GM23338 (cell line): ENCODE measurements at regions not wholly inside any gene's neighbourhood (a gene's known extent, or its start where the extent isn't known, plus 50 kb on each side); places are given as distances from the start of the nearest gene placed in this dataset.

ENCODE experiments used
- ATAC-seq: fragments of 200-7000 bp; cut with Tn5 transposase; 3 replicates; pipeline ENCODE4 v1.9.1; 2020
- DNase-seq: peaks from one replicate; pipeline ENCODE4 v3.0.0-alpha.2; 2015; ENCODE audit warnings: low spot score
- H2AFZ ChIP-seq: fragments of 200-600 bp; sonication (generic); 2 replicates; pipeline ENCODE4 v1.8.0; 2016; ENCODE audit warnings: antibody characterized with exemption, mild to moderate bottlenecking, moderate library complexity
- H3F3A ChIP-seq: fragments of 200-600 bp; sonication (generic); replicated peaks from 2 replicates; pipeline ENCODE4 v1.8.0; 2017; ENCODE audit warnings: antibody characterized with exemption, mixed run types, low read depth
- H3K27ac ChIP-seq: fragments of 200-600 bp; sonication (generic); 2 replicates; pipeline ENCODE4 v1.6.1; 2016; ENCODE audit warnings: low read depth
- H3K27me3 ChIP-seq: fragments of 200-600 bp; sonication (generic); 2 replicates; pipeline ENCODE4 v1.8.0; 2016; ENCODE audit warnings: mild to moderate bottlenecking, mixed run types, moderate library complexity; ENCODE audit not compliant: insufficient read depth
- H3K36me3 ChIP-seq: fragments of 200-600 bp; sonication (generic); 2 replicates; pipeline ENCODE4 v1.8.0; 2016; ENCODE audit warnings: mild to moderate bottlenecking; ENCODE audit not compliant: insufficient read depth
- H3K4me1 ChIP-seq: fragments of 200-600 bp; sonication (generic); 2 replicates; pipeline ENCODE4 v1.8.0; 2016; ENCODE audit warnings: mild to moderate bottlenecking, moderate library complexity; ENCODE audit not compliant: insufficient read depth
- H3K4me2 ChIP-seq: fragments of 200-600 bp; sonication (generic); 2 replicates; pipeline ENCODE4 v1.7.1; 2017; ENCODE audit warnings: mixed run types
- H3K4me3 ChIP-seq: fragments of 200-600 bp; sonication (generic); 2 replicates; pipeline ENCODE4 v1.6.1; 2016; ENCODE audit warnings: mixed run types
- H3K79me2 ChIP-seq: fragments of 200-600 bp; sonication (generic); replicated peaks from 2 replicates; pipeline ENCODE4 v1.8.0; 2017; ENCODE audit warnings: mild to moderate bottlenecking; ENCODE audit not compliant: insufficient read depth
- H3K9me2 ChIP-seq: fragments of 200-600 bp; sonication (generic); 2 replicates; pipeline ENCODE4 v1.8.0; 2017; ENCODE audit not compliant: insufficient read depth
- H4K20me1 ChIP-seq: fragments of 200-600 bp; sonication (generic); replicated peaks from 2 replicates; pipeline ENCODE4 v1.8.0; 2017; ENCODE audit warnings: mild to moderate bottlenecking; ENCODE audit not compliant: insufficient read depth
- H3K27ac Mint-ChIP-seq: 2 replicates; pipeline ENCODE4 v1.8.0; 2020; ENCODE audit warnings: inconsistent platforms, mild to moderate bottlenecking, moderate library complexity, mixed read lengths
- H3K27me3 Mint-ChIP-seq: 3 replicates; pipeline ENCODE4 v1.8.0; 2022; ENCODE audit warnings: low read depth, mild to moderate bottlenecking, moderate library complexity, mixed read lengths, inconsistent platforms; ENCODE audit not compliant: insufficient read depth, poor library complexity
- H3K36me3 Mint-ChIP-seq: 3 replicates; pipeline ENCODE4 v1.8.0; 2021; ENCODE audit warnings: low read depth, mild to moderate bottlenecking, inconsistent platforms, moderate library complexity, mixed read lengths
- H3K4me1 Mint-ChIP-seq: 3 replicates; pipeline ENCODE4 v1.8.0; 2020; ENCODE audit warnings: mild to moderate bottlenecking, inconsistent platforms, mixed read lengths
- H3K4me3 Mint-ChIP-seq: 3 replicates; pipeline ENCODE4 v1.8.0; 2021; ENCODE audit warnings: moderate library complexity, mild to moderate bottlenecking, inconsistent platforms, mixed read lengths
- H3K9me3 Mint-ChIP-seq: 3 replicates; pipeline ENCODE4 v1.8.0; 2020; ENCODE audit warnings: moderate library complexity, mild to moderate bottlenecking, inconsistent platforms, mixed read lengths
- EZH2 ChIP-seq: fragments of 200-600 bp; sonication (generic); IDR thresholded peaks from one replicate; pipeline ENCODE4 v1.8.0; 2017; ENCODE audit warnings: antibody characterized with exemption, mild to moderate bottlenecking, low read depth; ENCODE audit not compliant: unreplicated experiment
- EZH2phosphoT487 ChIP-seq: fragments of 200-600 bp; sonication (generic); IDR thresholded peaks from one replicate; pipeline ENCODE4 v1.8.1; 2018; ENCODE audit warnings: antibody characterized with exemption; ENCODE audit not compliant: unreplicated experiment
- POLR2AphosphoS5 ChIP-seq: IDR thresholded peaks from 2 replicates; pipeline ENCODE4 v1.6.1; 2016; ENCODE audit warnings: antibody characterized with exemption, low read depth
- ZNF114 ChIP-seq: fragments of 250-450 bp; sonication (Bioruptor Pico); IDR thresholded peaks from 2 replicates; pipeline ENCODE4 v1.5.0; 2020; ENCODE audit warnings: mild to moderate bottlenecking, moderate library complexity
- ZNF331 ChIP-seq: fragments of 250-450 bp; sonication (Bioruptor Pico); IDR thresholded peaks from 2 replicates; pipeline ENCODE4 v1.5.0; 2020; ENCODE audit warnings: low read depth, mild to moderate bottlenecking, moderate library complexity
- TF ChIP-seq, protein P1 (sequence below): fragments of 250-450 bp; sonication (Bioruptor Pico); IDR thresholded peaks from 2 replicates; pipeline ENCODE4 v1.5.0; 2020; ENCODE audit warnings: mild to moderate bottlenecking, moderate library complexity
- TF ChIP-seq, protein P2 (sequence below): IDR thresholded peaks from 2 replicates; pipeline ENCODE4 v1.6.1; 2016; ENCODE audit warnings: antibody characterized with exemption

DNA sequence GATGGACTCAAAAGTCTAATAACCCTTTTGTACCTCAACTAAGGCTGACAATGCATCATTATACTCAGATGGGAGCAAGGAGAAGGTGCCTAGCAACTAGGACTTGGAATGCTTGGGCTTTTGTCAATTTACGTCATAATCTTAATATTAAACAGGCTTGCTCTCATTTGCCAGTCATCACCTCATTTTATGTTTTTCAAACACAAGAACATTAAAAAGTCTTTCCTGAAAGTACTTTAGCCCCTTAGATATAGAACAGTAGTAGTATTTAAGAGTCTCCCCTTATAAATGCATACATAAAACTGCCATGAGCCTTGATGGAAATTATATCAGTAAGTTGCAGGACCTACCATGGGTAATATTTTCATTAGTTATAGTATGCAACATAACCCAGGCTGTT lies 150.7 kb upstream of the INTU start (continued):
- TF ChIP-seq, protein P1, sequence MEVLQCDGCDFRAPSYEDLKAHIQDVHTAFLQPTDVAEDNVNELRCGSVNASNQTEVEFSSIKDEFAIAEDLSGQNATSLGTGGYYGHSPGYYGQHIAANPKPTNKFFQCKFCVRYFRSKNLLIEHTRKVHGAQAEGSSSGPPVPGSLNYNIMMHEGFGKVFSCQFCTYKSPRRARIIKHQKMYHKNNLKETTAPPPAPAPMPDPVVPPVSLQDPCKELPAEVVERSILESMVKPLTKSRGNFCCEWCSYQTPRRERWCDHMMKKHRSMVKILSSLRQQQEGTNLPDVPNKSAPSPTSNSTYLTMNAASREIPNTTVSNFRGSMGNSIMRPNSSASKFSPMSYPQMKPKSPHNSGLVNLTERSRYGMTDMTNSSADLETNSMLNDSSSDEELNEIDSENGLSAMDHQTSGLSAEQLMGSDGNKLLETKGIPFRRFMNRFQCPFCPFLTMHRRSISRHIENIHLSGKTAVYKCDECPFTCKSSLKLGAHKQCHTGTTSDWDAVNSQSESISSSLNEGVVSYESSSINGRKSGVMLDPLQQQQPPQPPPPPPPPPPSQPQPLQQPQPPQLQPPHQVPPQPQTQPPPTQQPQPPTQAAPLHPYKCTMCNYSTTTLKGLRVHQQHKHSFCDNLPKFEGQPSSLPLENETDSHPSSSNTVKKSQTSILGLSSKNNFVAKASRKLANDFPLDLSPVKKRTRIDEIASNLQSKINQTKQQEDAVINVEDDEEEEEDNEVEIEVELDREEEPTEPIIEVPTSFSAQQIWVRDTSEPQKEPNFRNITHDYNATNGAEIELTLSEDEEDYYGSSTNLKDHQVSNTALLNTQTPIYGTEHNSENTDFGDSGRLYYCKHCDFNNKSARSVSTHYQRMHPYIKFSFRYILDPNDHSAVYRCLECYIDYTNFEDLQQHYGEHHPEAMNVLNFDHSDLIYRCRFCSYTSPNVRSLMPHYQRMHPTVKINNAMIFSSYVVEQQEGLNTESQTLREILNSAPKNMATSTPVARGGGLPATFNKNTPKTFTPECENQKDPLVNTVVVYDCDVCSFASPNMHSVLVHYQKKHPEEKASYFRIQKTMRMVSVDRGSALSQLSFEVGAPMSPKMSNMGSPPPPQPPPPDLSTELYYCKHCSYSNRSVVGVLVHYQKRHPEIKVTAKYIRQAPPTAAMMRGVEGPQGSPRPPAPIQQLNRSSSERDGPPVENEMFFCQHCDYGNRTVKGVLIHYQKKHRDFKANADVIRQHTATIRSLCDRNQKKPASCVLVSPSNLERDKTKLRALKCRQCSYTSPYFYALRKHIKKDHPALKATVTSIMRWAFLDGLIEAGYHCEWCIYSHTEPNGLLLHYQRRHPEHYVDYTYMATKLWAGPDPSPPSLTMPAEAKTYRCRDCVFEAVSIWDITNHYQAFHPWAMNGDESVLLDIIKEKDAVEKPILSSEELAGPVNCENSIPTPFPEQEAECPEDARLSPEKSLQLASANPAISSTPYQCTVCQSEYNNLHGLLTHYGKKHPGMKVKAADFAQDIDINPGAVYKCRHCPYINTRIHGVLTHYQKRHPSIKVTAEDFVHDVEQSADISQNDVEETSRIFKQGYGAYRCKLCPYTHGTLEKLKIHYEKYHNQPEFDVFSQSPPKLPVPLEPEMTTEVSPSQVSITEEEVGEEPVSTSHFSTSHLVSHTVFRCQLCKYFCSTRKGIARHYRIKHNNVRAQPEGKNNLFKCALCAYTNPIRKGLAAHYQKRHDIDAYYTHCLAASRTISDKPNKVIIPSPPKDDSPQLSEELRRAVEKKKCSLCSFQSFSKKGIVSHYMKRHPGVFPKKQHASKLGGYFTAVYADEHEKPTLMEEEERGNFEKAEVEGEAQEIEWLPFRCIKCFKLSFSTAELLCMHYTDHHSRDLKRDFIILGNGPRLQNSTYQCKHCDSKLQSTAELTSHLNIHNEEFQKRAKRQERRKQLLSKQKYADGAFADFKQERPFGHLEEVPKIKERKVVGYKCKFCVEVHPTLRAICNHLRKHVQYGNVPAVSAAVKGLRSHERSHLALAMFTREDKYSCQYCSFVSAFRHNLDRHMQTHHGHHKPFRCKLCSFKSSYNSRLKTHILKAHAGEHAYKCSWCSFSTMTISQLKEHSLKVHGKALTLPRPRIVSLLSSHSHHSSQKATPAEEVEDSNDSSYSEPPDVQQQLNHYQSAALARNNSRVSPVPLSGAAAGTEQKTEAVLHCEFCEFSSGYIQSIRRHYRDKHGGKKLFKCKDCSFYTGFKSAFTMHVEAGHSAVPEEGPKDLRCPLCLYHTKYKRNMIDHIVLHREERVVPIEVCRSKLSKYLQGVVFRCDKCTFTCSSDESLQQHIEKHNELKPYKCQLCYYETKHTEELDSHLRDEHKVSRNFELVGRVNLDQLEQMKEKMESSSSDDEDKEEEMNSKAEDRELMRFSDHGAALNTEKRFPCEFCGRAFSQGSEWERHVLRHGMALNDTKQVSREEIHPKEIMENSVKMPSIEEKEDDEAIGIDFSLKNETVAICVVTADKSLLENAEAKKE (CRISPR knock-in tag): no peak
- no peak for TF ChIP-seq POLR2AphosphoS5
- TF ChIP-seq ZNF331 (CRISPR knock-in tag): no peak
- TF ChIP-seq EZH2phosphoT487: no peak
- no peak for TF ChIP-seq EZH2
- TF ChIP-seq ZNF114 (CRISPR knock-in tag): no peak

DNA sequence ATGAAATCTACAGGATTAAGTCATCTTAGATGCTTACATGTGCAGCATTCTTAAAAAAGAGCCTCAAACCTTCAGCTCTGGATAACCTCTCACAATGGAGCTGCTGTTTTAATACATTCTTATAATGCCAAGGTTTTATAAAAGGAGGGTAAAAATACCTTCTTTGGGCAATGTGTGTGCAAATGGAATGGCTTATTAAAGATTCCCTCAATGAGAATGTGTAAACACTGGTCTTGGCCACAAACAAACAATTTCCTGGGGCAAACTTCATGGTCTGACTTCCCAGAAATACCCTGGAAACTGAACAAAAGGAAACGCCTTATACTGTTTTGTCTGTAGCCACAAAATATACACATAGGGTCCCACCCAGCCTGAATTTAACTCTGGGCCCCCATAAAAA lies 148.6 kb upstream of the INTU start:
- Histone ChIP-seq H4K20me1 (no peaks in the 10 kb centered on the region), H3K4me3 (no peak overlapping the region), H2AFZ (no peak overlapping the region), H3K36me3 (no peaks in the 10 kb centered on the region), H3K9me2 (no peaks in the 10 kb centered on the region), H3K4me2 (no peak overlapping the region), H3F3A (no peaks in the 10 kb centered on the region), H3K79me2 (no peaks in the 10 kb centered on the region), H3K27me3 (no peaks in the 10 kb centered on the region), H3K4me1 (peaks cover 14% of the 10 kb centered on the region), H3K27ac (no peak overlapping the region)
- peaks cover 5% of the 10 kb centered on the region for H3K27me3 Mint-ChIP-seq
- no peaks in the 10 kb centered on the region for H3K36me3 Mint-ChIP-seq
- no peaks in the 10 kb centered on the region for H3K9me3 Mint-ChIP-seq
- peaks cover 15% of the 10 kb centered on the region; the same call in 2 of the 3 replicates for H3K4me1 Mint-ChIP-seq
- H3K27ac Mint-ChIP-seq: no peak overlapping the region
- ATAC-seq (no peak), DNase-seq (no peak)
- H3K4me3 Mint-ChIP-seq: no peak overlapping the region
- no peak for TF ChIP-seq ZNF114 (CRISPR knock-in tag)
- TF ChIP-seq, protein P2, sequence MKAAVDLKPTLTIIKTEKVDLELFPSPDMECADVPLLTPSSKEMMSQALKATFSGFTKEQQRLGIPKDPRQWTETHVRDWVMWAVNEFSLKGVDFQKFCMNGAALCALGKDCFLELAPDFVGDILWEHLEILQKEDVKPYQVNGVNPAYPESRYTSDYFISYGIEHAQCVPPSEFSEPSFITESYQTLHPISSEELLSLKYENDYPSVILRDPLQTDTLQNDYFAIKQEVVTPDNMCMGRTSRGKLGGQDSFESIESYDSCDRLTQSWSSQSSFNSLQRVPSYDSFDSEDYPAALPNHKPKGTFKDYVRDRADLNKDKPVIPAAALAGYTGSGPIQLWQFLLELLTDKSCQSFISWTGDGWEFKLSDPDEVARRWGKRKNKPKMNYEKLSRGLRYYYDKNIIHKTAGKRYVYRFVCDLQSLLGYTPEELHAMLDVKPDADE: no peak
- TF ChIP-seq EZH2phosphoT487: no peak
- TF ChIP-seq, protein P1 (CRISPR knock-in tag): no peak
